Posterior cingulate gyrus (tissue), 11 donors: ENCODE measurements at regions not wholly inside any gene's neighbourhood (a gene's known extent, or its start where the extent isn't known, plus 50 kb on each side); places are given as distances from the start of the nearest gene placed in this dataset.
"Not testable (repeated sequence)": the region's sequence is repeated elsewhere in the genome, so short reads cannot be mapped to it uniquely, and the experiment has no call there.

Source experiments
- DNase-seq, 10 donors: peaks; one replicate each; pipeline versions ENCODE4 v3.0.0 to v3.0.0-alpha.2; 2020 to 2021; ENCODE audit warnings: mixed read lengths in 3 of 10
- intact Hi-C: fragments of 100-400 bp; cut with DNase I; formaldehyde crosslinking; loops from one replicate; pipeline ENCODE4 v1.15.1; 2023

DNA sequence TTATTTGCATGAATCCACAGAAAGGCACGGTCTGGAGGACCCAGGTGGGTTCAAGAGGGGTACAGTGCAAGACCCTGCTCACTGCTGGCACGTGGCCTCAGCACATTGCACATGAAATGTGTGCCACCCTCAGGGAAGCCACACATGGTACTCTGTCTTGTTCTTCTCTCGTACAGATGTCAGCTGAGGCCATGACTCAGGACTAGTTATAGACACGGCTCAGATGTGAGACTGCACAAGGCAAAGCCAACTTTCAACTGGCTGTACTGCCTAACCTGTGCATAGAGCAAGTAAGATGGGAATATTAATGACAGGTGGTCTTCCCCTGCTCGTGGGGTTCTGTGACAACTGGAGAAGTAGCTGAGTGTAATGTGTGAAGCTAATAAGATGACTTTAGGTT lies 249.4 kb upstream of the CTBP2 start:
- intact Hi-C loops = no loop called here

GRCh38 chr10:125407557-125407956 lies 247.2 kb upstream of the CTBP2 start:
- no peak for DNase-seq
- intact Hi-C loops = no loop called here

More for the DNA sequence above, 249.4 kb upstream of the CTBP2 start:
- DNase-seq = no peak

DNA sequence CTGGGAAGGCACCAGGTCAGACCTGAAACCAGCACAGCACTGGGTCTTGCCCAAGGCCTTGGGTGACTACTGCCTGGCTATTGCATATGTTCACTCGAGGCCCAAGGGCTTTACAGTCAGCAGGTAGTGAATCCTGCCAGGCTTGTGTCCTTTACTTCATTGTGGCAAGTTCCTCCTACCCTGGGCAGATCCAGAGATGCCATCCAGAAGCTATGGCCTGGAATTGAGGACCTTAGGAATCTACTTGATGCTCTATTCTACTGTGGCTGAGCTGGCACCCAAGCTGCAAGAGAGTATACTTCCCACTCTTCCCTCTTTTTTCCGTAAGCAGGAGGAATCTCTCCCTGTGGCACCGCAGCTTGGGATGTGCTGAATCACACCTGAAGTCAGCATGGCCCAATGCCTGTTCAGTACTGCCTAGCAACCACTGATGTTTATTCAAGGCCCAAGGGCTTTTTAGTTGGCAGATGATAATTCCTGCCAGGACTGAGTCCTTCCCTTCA lies 246.7 kb upstream of the CTBP2 start:
- DNase-seq = no peak
- intact Hi-C loops = no loop called here

DNA sequence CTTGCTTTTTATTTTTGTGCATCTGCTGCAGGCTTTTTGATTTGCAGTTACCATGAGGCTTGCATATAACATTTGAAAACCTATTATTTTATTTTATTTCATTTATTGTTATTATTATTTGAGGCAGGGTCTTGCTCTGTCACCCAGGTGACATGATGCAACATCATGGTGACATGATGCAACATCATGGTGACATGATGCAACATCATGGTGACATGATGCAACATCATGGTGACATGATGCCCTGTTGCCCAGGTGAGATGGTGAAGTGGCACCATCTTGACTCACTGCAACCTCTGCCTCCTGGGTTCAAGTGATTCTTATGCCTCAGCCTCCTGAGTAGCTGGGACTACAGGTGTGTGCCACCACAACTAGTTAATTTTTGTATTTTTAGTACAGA lies 244.5 kb upstream of the CTBP2 start:
- intact Hi-C loops, DNase-seq: not testable (repeated sequence)

DNA sequence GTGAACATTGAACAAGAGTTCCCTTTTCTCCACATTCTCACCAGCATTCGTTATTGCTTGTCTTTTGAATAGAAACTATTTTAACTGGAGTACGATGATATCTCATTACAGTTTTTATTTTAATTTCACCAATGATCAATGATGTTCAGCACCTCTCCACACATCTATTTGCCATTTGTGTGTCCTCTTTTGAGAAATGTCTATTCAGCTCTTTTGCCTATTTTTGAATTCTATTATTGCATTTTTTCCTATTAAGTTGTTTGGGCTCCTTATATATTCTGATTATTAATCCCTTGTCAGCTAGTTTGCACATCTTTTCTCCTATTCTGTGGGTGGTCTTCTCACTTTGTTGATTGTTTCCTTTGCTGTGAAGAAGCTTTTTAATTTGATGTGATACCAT lies 241.1 kb upstream of the CTBP2 start:
- intact Hi-C loops = no loop called here
- no peak for DNase-seq

DNA sequence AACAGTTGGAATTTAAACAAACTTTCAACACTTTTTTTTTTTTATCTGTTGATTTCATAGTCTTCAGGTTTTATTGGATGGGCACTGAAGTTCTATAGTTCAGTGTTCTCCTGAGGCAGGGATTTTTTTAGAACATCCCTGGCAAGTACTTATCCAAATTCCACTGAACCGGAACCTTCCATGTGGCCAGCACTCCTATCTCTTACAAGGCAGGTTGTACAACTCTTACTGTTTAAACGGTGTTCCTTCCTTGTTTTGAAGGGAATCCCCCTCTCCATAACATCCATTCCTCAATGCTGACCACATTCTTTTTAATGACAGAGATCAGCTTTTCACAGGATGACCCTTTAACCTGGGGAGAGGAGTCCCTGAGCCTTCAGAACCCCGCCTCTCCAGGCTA lies 238.9 kb upstream of the CTBP2 start:
- intact Hi-C loops = no loop called here
- DNase-seq = no peak

GRCh38 chr10:125398270-125398669 lies 237.9 kb upstream of the CTBP2 start:
- intact Hi-C loops = no loop called here
- no peak for DNase-seq

- intact Hi-C loops = no loop called here
- DNase-seq = no peak
These were observed 237.2 kb upstream of the CTBP2 start for GRCh38 chr10:125397608-125398007.

GRCh38 chr10:125396676-125397075 lies 236.3 kb upstream of the CTBP2 start:
- intact Hi-C loops = no loop called here
- no peak for DNase-seq

DNA sequence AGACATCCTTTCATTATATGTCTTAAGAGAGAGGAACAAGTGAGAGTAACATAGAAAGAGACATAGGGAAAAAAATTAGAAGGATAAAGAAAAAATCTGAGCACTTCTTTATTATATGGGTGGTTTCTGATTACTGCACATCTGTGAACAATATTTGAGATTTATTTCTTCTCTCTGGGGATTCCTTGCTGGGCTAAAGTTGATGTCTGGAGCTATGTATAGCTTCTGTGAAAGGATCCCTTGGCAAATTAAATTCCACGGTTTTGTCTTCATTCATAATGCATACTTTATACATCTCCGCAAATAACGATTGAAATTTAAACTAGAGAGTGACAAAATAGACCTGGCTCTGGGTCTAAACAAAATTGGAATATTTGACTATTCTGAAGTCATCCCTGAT lies 232.2 kb upstream of the CTBP2 start:
- DNase-seq = no peak
- intact Hi-C loops = no loop called here

GRCh38 chr10:125392154-125392553 lies 231.8 kb upstream of the CTBP2 start:
- no peak for DNase-seq
- intact Hi-C loops = no loop called here

DNA sequence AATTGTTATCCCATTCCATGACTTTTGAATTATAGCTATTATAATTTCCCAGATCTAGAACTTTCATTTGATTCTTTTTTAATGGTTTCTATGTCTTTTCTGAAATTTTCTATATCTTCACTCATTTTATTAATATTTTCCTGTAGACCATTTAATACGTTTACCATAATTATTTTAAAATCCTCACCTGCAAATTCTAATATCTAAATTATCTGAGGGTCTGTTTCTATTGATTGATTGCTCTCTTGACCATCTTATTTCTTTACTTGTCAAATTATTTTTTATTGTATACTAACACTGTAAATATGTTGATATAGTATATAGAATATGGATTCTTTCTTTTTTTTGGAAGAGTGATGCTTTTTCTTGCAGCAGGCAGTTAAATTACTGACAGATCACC lies 229.3 kb upstream of the CTBP2 start:
- no peak for DNase-seq
- intact Hi-C loops = no loop called here

GRCh38 chr10:125379592-125379991 lies 219.2 kb upstream of the CTBP2 start:
- DNase-seq = no peak
- intact Hi-C loops = no loop called here

DNA sequence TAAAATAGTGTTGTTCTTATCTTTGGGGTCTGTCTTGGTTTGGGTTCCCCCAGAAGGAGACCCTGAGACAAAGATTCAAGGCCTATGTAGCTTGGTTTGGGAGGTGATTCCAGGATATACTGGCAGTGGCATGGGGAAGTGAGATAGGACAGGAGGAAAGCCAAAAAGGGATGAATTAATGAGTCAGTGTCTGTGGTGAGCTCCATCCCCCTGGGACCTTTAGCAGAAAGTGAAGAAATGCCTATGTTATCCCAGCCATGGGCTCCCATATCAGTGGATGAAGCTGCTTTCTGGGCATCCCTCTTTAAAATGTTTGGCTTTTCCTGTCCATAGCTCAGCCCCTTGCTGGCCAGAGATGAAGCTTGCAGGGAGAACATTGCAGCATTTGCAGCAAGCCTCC lies 217.0 kb upstream of the CTBP2 start:
- intact Hi-C loops = no loop called here
- no peak for DNase-seq

DNA sequence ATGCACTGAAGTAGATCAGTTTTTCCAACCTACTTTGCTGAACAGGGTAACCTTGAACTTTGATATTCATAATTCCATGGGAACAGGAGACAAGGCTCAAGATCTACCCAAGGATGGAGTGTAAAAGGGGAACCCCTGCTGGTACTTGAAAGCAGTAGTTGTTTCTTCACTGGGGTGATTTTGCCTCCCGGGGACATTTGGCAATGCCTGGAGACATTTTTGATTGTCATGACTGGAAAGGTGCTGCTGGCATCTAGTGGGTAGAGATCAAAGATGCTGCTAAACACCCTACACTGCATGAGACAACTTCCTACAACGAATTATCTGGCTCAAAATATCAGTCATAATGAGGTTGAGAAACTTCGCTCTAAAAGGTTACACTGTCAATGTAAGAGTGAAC lies 214.8 kb upstream of the CTBP2 start:
- intact Hi-C loops = no loop called here

DNA sequence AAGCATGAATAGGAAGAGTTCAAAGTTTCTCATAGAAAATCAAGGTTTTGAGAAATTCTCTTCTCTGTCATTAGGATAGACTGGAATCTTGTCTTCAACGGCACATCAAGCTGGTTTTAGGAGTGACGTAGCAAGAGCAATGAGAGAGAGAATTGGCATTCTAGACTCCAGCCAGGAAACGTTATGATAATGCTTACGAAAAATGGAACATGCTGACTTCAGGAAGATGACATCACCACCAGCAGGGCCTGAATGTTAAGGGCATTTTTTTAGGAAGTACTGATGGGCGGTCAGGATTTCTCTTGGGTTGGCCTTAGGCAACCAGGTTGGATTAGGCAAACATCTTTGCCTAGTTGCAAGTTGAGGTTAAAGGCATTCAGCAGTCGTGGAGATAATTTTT lies 213.2 kb upstream of the CTBP2 start:
- DNase-seq = no peak
- intact Hi-C loops = no loop called here

More for the DNA sequence above, 214.8 kb upstream of the CTBP2 start:
- no peak for DNase-seq

DNA sequence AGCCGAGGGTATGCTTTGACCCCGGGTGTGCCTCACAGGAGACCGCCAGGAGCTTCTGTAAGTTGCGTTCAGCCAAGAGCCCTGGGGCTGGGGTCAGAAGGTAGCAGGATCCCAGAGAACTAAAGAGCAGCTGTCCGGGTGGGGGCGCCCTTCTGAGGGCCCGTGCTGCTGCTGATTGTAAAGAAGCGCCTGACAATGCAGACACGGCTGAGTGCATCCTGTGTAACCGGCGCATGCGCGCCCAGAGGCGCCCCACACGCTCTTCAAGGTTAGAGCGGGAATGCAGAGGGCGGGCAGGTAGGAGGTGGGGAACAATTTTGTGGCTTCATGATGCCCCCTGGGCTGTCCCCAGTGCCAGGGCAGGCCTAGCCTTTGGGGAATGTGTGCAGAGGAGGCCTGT lies 210.2 kb upstream of the CTBP2 start:
- intact Hi-C loops = no loop called here
- no peak for DNase-seq

- intact Hi-C loops = no loop called here
- DNase-seq = no peak
These were observed 209.3 kb upstream of the CTBP2 start for GRCh38 chr10:125369382-125370326.

GRCh38 chr10:125368146-125368545 lies 207.8 kb upstream of the CTBP2 start:
- DNase-seq = no peak
- intact Hi-C loops = no loop called here

DNA sequence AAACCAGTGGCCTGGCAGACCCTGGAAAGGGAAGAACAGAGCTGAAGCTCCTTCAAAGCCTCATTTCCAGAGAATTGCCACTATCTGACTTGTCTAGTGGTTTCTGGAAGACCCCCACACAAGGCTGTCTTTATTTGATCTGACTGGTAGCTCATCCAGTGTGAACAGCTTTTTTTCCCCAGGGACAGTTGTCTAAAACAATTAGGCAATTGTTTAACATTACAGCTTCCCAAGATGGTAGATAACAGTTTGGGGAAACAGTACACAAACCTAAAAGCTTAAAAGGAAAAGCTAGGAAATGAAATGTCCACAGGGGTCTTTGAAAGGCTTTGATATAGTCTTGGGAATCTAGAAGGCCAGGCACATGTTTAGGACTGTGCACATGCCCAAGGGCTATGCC lies 203.4 kb upstream of the CTBP2 start:
- no peak for DNase-seq
- intact Hi-C loops = no loop called here

DNA sequence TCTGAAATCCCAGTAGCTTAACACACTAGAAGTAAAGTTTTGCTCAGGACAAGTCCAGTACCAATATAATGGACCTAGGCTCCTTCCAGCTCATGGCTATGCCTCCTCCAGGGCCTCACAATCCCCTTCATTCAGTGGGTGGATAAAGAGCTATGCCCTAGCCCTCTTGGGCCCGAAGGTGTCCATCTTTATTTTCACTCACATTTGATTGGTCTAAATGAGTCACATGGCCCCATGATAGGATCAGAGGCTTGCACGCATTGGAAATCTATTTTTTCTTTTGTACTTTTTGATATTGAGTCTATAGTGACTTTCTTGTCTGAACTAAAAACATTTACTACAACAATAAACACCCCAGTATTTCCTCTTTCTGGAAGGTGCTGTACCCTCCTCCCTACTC lies 202.6 kb upstream of the CTBP2 start:
- no peak for DNase-seq
- intact Hi-C loops = no loop called here

- no peak for DNase-seq
These were observed 199.0 kb upstream of the CTBP2 start for GRCh38 chr10:125359401-125359800.

More at GRCh38 chr10:125359401-125359800, 199.0 kb upstream of the CTBP2 start:
- intact Hi-C loops = no loop called here
